Limb (tissue), 2 donors: ENCODE measurements at regions not wholly inside any gene's neighbourhood (a gene's known extent, or its start where the extent isn't known, plus 50 kb on each side); places are given as distances from the start of the nearest gene placed in this dataset.

Source experiments
- DNase-seq, 2 donors: peaks; one replicate each; pipeline ENCODE4 v3.0.0-alpha.2; 2016; ENCODE audit errors: extremely low spot score in 2 of 2

DNA sequence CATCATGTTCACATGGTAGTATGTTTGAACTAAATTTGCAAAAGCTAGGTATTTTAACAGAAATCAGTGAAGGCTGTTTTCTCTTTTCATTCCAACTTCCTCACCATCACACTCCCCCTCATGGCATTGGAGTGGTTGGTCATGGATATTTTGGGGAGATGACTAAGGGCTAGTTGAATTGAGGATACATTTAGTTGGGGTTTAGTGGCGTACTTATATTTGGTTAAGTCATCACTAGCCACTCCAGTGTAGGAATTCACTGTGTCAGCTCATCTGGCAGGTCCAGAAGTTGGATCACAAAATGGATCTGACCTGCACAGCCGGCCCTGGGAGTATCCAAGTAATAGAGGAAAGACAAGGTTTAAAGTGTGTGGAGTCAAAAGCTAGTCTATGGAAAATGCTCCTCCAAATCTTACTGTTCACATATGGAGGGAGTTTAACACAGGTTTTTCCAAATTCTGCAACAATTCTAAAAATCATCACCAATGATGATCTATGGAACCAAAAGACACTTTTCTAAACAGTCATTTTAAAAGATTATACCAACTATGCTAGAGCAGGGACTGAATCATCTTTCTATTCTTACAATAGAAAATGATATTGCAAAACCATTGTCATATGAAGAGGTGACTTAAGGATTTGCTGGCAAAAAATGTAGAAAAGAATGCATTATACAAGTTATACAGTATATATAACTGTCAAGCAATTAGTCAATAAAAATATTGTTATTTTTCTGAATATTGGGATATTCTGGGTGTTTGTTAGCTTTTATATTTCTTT is 247.8 kb upstream of the PEX5L start:
- DNase-seq, result no peak

DNA sequence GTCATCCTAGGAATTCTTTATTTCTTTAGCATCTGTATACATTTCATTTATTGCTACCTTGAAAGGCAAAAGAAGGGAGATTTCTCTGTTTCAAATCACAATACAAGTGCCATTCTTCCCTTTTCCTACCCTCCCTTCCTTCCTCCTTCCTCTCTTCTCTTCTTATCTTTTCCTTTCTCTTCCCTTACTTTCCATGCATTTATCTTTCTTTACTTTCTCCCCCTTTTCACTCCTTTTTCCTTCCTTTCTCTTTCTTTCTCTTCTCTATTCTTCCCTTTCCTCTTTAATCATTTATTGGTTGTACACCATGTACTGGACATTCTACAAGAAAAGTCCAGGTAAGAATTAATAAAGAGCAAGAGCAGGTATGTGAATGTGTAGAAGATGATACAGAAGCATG is 251.0 kb upstream of the PEX5L start:
- DNase-seq, result no peak

DNA sequence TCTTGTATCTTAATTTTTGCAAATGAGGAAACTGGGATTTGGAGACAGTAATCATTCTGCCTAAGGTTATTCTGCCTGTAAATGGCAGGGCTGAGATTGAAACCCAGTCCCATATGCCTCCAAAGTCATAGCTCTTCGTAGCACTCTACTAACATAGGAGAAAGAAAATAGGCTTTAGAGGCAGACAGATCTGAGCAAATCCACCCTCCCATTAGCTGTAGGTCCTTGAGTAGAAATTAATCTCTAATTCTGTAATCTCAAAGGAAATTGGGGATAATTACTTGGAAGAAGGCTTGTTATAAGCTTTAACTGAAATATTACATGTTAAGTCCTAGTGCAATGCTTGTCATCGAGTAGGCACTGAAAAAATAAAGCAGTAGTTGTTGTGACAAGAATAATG is 252.1 kb upstream of the PEX5L start:
- DNase-seq, result no peak

DNA sequence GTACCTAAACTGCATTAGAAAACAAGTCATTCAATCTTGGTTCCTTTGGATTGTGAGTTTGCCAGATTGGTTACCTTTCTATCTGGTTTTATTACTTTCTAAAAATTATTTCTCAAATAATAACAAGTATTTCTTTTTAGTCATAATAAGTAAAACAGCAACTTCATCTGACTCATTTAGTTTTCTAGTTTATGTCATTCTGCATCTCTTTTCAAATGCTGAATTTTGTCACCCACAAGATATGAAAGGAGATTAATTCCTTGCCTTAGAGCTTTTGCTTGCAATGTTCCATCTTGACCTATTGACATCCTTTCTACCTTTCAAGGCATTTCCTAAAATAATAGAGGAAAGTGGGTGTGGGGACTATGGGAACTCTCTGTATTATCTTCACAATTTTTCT is 253.6 kb upstream of the PEX5L start:
- DNase-seq, result no peak

DNA sequence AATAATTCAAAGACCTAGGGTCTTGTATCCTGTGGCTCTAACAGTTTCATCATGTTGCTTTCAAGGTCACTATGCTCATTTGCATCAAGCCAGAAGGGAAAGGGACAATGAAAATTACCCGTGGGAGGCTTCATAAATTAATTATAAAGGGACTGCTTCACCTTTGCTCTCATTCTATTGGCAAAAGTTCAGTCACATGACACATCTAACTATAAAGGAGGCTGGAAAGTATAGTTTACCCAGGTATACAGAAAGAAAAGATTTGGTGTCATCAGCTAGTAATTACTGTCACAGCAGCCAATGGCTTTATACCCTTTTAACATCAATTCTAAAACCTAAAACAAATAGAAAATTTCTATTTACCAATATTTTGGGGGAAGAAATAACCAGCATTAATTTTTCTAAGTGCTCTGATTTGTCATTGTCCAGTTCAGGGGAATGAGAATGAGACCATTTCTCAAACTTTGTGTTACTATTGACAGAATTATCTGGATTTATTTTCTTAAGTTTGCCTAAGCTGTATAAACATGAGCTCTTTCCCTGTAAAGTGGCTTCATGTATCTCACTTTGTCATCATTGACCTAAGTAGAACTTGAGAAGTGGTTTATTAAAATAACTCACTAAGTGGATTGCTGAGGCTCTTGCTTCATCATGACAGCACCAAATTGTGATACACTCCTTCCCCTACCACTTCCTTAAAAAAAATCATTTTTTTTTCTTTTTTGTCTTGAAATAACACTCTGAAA is 257.7 kb upstream of the PEX5L start:
- no peak for DNase-seq

DNA sequence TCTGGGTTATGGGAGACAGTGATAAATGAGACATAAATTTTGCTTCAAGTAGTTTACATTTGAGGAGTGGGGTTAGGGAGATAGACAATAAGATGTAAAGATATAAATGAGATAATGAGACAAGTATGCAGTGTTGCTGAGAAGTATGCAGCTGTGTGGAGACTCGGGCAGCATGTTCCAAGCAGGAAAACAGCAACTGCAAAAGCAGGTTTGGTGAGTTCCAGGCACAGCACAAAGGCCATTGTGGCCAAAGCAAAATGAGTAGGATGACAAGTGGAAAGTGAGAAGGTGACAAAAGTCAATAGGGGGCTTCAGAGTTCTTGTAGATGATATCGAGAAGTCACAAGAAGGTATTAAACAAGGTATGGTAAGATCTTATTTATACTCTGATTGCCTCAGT is 259.1 kb upstream of the PEX5L start:
- no peak for DNase-seq

DNA sequence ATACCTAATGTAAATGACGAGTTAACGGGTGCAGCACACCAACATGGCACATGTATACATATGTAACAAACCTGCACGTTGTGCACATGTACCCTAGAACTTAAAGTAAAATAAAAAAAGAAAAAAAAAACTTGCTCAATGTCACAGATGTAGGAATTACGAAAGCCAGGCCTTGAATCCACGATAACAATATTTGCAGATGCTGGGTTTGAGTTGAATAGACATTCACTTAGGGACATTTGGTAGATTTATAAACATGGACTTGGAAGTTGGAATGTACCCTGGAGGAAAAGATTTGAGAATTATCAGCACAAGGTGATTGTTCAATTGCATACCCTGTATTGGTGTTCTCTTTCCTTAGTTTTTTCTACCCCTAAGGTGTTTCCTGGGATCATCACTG is 260.2 kb upstream of the PEX5L start:
- DNase-seq, result no peak

DNA sequence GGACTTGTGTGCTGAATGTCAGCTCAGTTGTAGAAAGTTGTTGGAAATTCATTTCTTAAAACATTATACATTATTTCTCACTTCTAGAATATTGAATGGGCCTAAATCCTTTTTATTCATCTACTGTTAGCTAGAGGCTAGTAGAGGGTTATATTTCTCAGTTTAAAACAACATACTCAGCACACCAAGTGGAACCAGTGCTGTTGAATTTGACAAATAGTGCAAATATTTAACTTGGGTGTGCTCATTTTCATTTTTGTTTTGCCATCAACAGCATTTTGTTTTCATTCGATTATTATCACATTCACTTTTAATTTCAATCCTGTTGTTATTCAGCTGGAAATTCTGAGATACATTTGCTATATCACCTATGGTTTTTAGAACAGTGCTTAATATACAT is 269.4 kb upstream of the PEX5L start:
- DNase-seq, result no peak

DNA sequence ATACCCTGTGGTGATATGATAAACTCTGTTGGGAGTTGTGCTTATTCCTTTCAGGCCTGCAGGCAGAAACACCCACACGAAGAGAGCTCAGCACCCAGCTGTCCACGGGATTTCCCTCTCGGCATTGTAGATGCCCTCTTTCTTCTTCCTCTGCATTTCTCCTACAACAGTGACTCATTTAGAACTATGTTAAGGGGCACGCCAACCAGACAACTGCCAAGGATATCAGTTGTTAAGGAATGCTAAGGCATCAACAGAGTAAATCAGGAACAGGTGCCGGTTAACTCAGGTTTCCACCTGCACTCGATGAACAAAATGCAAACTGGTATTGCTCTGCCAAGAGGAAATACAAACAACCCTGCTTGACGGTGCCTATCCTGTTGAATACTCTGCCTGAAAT is 270.0 kb upstream of the PEX5L start:
- DNase-seq, result no peak

DNA sequence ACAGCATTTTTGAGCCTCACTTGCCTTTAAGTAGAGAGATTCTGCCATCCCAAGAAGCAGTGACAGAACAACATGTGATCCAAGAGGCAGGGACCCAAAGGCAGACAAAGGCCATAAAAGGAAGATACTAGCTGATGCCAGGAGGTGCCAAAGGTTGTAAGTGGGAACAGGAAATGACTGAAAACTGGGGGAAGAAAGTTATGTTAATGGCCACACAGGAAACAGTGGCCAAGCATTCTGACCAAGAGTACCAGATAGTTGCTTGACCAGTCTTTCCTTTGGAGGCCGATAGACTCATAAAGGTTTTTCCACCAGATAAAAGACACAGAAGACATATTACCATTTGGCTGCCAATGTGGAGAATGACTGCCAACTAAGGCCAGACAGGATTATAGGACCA is 274.5 kb upstream of the PEX5L start:
- DNase-seq, result no peak

DNA sequence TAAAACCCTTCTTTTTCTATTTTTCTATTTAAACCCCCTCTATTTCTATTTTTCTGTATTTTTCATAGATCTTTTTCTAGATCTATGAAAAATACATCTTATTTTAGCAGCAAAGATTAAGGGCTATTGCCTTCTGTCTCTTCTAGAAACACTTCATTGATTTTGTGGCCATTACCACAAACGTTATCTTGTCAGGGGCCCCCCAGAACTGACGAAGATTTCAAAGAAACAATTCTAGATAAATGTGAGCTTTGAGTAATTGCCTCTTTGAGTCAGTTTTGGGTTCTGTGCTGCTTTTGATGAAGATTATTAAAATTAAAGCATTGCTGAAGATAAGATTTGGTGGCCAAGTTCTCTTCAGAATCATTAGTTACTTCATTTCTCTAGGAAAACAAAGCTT is 279.6 kb upstream of the PEX5L start:
- DNase-seq, result no peak

DNA sequence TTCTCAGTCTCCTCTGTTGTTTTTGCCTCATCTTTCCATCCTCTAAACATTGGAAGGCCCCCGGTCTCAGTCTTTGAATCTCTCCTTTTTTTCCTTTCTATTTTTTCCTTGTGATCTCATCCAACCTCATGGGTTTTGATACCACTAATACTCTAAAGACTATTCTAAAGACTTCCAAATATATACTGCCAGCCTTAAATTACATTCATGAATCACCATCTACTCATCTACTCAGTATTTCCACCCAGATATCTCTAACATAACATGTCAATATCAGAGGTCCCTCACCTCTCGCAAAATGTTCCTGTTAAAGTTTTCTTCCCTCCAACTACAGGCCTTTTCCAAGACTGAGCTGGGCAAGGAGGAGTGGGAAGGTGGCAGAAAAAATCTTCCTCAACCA is 282.5 kb upstream of the TTC14 start:
- no peak for DNase-seq

DNA sequence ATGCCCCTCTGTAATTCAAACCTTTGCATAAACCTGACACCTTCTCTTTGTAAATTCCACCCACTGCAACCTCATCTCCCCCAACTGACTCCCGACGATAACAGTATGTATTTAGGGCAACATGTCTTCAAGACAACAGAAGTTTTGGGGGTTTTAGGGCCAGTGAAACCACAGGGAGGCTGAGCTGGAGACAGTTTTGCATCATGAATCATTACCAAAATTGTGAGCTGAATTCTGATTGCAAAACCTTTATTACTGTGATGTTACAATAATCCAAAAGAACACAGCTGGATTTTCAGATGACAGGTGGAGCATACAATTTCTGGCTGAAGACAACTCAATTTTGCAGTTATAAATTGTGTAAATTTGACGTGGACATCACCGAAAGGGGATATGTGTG is 281.3 kb upstream of the TTC14 start:
- no peak for DNase-seq

DNA sequence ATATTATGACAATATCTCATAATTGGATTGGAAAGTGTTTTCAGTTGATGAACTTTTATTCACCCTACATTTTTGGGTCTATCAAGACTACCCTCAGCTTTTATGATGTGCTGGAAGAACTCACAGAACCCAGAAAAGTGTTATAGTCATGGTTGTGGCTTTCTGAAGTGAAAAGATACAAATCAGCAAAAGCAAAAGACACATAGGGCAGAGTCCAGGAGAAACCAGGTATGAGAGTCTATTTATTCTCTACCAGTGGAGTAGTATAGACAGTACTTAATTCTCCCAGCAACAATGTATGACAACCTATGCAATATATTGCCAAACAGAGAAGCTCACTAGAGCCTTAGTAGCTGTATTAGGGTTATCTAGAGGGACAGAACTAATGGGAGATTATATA is 280.4 kb upstream of the TTC14 start:
- DNase-seq, result no peak

DNA sequence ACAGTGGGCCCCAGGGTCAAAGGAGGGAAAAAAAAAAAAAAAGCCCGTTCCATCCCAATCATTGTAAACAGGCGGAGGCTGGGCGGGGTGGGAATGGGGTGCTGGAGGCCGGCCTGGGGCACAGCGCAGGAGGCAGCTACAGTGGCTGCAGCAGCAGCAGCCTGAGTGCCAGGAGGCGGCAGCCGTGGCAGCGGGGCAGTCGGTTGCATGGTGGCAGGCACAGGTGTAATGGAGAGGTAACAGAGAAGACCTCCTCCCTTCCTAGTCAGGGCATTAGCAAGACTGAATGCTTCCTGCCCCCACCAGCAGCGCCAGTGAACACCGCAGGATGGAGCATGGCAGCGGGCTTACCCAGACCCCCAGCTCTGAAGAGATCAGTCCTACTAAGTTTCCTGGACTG is 279.1 kb upstream of the TTC14 start:
- no peak for DNase-seq

DNA sequence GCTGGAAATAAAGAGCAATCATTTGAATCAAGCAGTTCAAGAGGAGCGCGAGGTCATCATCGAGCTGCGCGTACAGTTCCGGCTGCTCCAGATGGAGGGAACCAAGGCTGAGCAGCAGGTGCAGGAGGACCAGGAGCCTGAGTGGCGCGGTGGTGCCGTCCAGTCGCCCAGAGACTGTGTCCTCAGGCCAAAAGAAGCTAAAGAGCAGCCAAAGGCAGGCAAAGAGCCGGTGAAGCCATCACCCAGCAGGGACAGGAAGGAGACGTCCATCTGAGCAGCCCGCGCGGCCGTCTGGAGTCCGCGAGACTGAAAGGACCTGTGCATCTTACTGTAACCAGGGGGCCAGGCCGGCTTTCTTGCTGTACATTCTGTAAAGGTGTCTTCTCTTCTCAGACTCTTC is 277.2 kb upstream of the TTC14 start:
- no peak for DNase-seq

DNA sequence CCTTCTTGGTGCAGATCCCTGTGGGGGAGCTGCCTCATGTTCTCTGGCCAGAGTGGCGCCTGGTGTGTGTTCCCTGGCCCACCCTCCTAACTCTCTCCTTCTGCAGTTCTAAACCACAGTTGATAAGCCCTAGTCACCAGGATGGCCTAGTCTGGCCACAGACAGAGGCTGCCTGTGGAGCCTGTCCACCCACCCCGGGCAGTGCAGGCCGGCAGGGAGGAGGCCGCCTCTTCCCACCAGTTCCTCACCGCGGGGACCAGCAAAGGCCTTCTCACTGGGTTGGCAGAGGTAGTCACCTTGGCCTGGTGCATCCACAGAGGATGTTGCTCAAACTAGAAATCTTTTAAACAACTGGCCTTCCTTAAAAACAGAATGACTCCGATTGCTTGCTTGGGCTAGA is 276.4 kb upstream of the TTC14 start:
- no peak for DNase-seq

DNA sequence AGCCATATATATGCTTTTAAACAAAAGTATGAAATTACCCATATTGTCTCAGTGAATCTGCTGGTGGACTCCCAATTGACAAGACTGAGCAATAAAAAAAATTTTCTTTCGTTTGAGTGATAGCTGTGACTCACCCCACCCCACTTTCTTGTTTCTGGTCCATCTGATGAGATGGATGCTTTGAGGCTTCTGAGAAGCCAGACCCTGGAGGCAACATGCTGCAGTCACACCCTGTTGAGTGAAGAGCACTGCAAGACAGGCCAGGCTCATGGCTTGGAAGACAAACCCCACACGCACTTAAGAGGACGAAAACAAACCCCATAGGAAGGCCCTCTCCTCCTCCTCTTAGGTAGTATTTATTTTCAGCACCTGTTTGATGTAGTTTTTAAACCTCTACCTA is 276.0 kb upstream of the TTC14 start:
- no peak for DNase-seq

DNA sequence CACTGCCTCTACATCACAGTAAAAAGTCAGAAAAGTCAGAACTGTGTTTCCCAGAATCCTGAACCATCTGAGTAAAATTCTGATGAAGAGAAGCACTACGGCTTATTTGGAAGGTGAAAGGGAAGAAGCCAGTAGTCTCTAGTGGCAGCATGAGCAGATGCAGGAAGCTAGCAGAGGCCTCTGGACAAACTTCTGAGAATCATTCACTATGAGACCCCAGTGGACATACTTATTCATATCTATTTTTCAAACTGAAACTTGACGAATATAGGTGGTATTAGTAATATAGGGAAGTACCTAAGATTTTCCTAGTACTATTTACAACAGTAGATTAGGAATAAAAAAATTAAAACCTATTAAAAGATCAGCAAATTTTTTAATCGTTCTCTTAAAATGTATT is 272.8 kb upstream of the TTC14 start:
- DNase-seq, result no peak

DNA sequence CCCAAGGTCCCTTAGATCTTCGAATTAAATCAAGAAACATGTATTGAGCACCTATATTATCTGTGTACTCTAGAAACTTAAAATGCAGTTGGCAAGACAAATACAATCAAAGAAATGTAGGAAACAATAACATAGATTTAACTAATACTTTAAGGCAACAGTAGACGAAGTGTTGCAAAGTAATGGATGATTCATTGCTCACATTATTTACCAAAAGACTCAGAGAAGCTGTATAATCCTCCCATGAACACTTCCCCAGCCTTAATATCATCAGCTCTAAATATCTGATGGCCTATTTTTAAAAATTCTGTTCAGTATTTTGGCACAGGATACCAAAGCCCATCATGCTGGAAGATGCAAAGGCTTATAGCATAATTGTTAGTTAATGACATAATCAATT is 272.1 kb upstream of the TTC14 start:
- DNase-seq, result no peak

DNA sequence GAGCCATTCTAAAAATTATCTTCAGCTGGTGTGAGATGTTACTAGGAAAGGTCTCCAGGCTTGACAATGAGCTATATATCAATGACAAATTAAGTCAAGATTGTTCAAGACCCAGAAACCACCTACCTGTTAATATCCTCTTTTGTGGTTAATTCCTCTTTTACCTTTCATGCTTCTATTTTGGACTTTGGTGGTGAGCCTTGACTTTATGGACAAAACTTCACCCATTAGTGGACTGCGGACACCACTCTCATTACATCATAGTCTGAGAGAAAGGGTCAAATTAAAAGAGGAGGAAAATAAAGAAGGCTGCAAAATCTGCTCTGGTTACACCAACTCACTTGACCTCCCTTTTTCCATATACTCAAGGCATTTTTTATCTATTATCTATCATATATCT is 271.5 kb upstream of the TTC14 start:
- DNase-seq, result no peak

DNA sequence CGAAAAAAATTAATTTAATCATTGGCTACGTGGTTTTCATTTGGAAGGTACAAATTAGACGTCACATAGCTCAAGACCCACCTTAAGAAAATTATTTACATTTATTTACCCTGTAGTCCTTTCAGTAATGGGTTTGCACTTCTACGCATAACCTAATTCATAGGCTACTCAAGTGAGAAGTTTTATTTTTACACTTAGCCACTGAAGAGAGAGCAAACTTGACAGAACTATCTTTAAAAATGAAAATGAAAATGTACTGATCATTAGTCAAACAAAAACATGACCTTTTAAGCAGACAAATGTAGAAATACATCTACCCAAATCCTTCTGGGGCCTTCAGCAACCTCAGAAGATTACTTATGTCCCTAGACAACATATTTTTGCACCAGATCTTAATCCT is 269.4 kb upstream of the TTC14 start:
- DNase-seq, result no peak

DNA sequence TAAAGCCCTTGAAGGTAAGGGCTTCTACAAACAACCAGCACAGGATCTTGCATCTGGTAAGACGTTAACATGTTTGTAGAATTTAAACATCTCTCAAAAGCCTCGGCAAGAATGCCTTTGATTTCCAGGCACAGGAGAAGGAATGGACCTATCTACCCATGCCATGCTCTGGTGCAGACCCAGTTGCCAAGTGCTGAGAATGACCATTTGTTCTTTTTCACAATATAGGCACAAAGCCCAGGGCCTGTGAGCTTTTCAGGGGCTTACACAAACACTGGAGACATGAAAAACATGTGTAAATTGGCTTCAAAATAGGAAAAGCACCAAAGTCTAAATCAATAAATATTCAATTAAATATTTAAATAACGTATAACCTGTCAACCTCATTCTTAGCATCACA is 266.9 kb upstream of the TTC14 start:
- DNase-seq, result no peak
